Lower leg skin (tissue), 4 donors: ENCODE measurements at regions not wholly inside any gene's neighbourhood (a gene's known extent, or its start where the extent isn't known, plus 50 kb on each side); places are given as distances from the start of the nearest gene placed in this dataset.

Experiments
- DNase-seq, 2 donors: peaks; one replicate each; pipeline ENCODE4 v3.0.0-alpha.2; 2019; ENCODE audit warnings: low spot score in 2 of 2
- H3K4me3 ChIP-seq: fragments of 200-600 bp; sonication (generic); 2 replicates; pipeline ENCODE4 v1.5.1; 2017; ENCODE audit warnings: mild to moderate bottlenecking, low read depth; ENCODE audit not compliant: poor library complexity, severe bottlenecking
- CTCF ChIP-seq, 3 donors: fragments of 450-650 bp; IDR thresholded peaks; one replicate each; pipeline ENCODE4 v1.5.1; 2016; ENCODE audit warnings: antibody characterized with exemption in 3 of 3, mild to moderate bottlenecking in 3 of 3, moderate library complexity in 2 of 3
- POLR2A ChIP-seq, 2 donors: fragments of 450-650 bp; IDR thresholded peaks; one replicate each; pipeline ENCODE4 v1.6.1; 2016 to 2017; ENCODE audit warnings: antibody characterized with exemption in 2 of 2, mild to moderate bottlenecking in 1 of 2, moderate library complexity in 1 of 2
- WGBS, 2 donors: methylation state at CpG; one replicate each; pipeline ENCODE4 v1.1.5; 2018; 5-methylcytosine and 5-hydroxymethylcytosine counted together
- intact Hi-C: fragments of 100-400 bp; cut with DNase I; formaldehyde crosslinking; loops from one replicate; pipeline ENCODE4 v1.15.0; 2023; ENCODE audit warnings: low total_unique reads

GRCh38 chrX:125791787-125792186 lies 374.3 kb downstream of the DCAF12L2 start:
- WGBS, 2 donors = 63 to 67% methylated on average over 4 of the region's 4 CpGs
- DNase-seq = no peak

GRCh38 chrX:125810856-125811255 lies 355.2 kb downstream of the DCAF12L2 start:
- intact Hi-C loops = no loop called here
- no peak for TF ChIP-seq CTCF (IDR thresholded peaks at IDR 0.05)
- TF ChIP-seq POLR2A (IDR thresholded peaks at IDR 0.05) = no peak
- H3K4me3 ChIP-seq = no peak overlapping the region
- WGBS, 2 donors = 79 to 80% methylated on average over 4 of the region's 4 CpGs
- DNase-seq = no peak

More at GRCh38 chrX:125791787-125792186, 374.3 kb downstream of the DCAF12L2 start:
- TF ChIP-seq POLR2A (IDR thresholded peaks at IDR 0.05) (no peak), CTCF (IDR thresholded peaks at IDR 0.05) (no peak)
- intact Hi-C loops = no loop called here
- H3K4me3 ChIP-seq = no peak overlapping the region

- no peak for DNase-seq
- WGBS, 2 donors = 78 to 82% methylated on average over 2 of the region's 2 CpGs
- H3K4me3 ChIP-seq = no peak overlapping the region
- intact Hi-C loops = no loop called here
- TF ChIP-seq POLR2A (IDR thresholded peaks at IDR 0.05) = no peak
- TF ChIP-seq CTCF (IDR thresholded peaks at IDR 0.05) = no peak
These were observed 340.0 kb downstream of the DCAF12L2 start for GRCh38 chrX:125826080-125826479.

GRCh38 chrX:125826774-125827451 lies 339.2 kb downstream of the DCAF12L2 start:
- no peak overlapping the region for H3K4me3 ChIP-seq
- intact Hi-C loops = no loop called here
- WGBS, 2 donors = 83 to 89% methylated on average over 3 to 6 of the region's 6 CpGs

GRCh38 chrX:125846271-125846670 lies 319.8 kb downstream of the DCAF12L2 start:
- intact Hi-C loops = no loop called here
- no peak for TF ChIP-seq POLR2A (IDR thresholded peaks at IDR 0.05)
- no peak for TF ChIP-seq CTCF (IDR thresholded peaks at IDR 0.05)
- H3K4me3 ChIP-seq = no peak overlapping the region
- 65 to 69% methylated on average over 1 of the region's 1 CpG for WGBS, 2 donors
- DNase-seq = no peak

More at GRCh38 chrX:125826774-125827451, 339.2 kb downstream of the DCAF12L2 start:
- no peak for TF ChIP-seq CTCF (IDR thresholded peaks at IDR 0.05)
- no peak for DNase-seq

GRCh38 chrX:125850693-125851092 lies 315.4 kb downstream of the DCAF12L2 start:
- no peak for DNase-seq
- TF ChIP-seq POLR2A (IDR thresholded peaks at IDR 0.05) = no peak
- no peak for TF ChIP-seq CTCF (IDR thresholded peaks at IDR 0.05)
- intact Hi-C loops = no loop called here
- no peak overlapping the region for H3K4me3 ChIP-seq
